ENCODE measurements at regions not wholly inside any gene's neighbourhood (a gene's known extent, or its start where the extent isn't known, plus 50 kb on each side); places are given as distances from the start of the nearest gene placed in this dataset.

DNA sequence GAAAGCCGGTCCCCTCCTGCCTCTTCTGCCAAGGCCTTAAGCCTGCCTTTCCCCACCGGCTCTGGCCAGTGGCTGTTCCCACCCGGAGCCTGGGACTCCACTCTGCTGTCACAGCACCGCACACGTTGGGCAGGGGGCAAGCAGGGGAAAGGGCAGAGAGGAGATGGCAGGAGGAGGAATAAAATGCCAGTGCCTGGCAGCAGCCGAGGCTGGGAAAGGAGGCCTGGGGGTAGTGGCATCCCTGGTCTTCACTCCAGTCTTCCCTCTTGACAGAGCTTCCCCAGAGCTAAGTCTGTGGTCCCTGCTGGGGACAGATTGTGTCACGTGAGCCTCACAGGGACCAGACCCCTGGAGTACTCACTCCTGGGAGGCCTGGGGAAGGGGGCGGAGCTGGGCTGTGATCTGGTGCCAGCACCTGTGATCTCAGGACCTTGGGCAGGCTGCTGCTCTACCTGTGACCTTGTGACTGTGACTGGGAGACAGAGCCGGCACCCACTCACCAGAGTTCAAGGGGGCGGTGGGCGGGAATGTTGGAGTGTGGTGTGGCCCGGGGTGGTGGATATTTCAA is 97.2 kb upstream of the GSE1 start:
- TF ChIP-seq, protein P1, sequence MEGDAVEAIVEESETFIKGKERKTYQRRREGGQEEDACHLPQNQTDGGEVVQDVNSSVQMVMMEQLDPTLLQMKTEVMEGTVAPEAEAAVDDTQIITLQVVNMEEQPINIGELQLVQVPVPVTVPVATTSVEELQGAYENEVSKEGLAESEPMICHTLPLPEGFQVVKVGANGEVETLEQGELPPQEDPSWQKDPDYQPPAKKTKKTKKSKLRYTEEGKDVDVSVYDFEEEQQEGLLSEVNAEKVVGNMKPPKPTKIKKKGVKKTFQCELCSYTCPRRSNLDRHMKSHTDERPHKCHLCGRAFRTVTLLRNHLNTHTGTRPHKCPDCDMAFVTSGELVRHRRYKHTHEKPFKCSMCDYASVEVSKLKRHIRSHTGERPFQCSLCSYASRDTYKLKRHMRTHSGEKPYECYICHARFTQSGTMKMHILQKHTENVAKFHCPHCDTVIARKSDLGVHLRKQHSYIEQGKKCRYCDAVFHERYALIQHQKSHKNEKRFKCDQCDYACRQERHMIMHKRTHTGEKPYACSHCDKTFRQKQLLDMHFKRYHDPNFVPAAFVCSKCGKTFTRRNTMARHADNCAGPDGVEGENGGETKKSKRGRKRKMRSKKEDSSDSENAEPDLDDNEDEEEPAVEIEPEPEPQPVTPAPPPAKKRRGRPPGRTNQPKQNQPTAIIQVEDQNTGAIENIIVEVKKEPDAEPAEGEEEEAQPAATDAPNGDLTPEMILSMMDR (conservative IDR thresholded peaks at IDR 0.05): no peak
- TF ChIP-seq ZFX (IDR thresholded peaks at IDR 0.05): no peak

All from C4-2B (cell line).